Large intestine (tissue), 3 donors: ENCODE measurements at regions not wholly inside any gene's neighbourhood (a gene's known extent, or its start where the extent isn't known, plus 50 kb on each side); places are given as distances from the start of the nearest gene placed in this dataset.
"Not testable (repeated sequence)": the region's sequence is repeated elsewhere in the genome, so short reads cannot be mapped to it uniquely, and the experiment has no call there.

ENCODE experiments used
- DNase-seq, 2 donors: peaks; one replicate each; pipeline versions ENCODE4 v3.0.0 to v3.0.0-alpha.2; 2013
- H3K27ac ChIP-seq: one replicate; pipeline ENCODE4 v1.5.1; 2013; ENCODE audit warnings: low read length
- H3K27me3 ChIP-seq: 2 replicates; pipeline ENCODE4 v1.6.1; 2013; ENCODE audit warnings: low read length; ENCODE audit not compliant: control insufficient read depth, insufficient read depth
- H3K36me3 ChIP-seq: 2 replicates; pipeline ENCODE4 v1.6.1; 2013; ENCODE audit warnings: low read length; ENCODE audit not compliant: control insufficient read depth, insufficient read depth
- H3K4me1 ChIP-seq: one replicate; pipeline ENCODE4 v1.6.1; 2013; ENCODE audit warnings: low read length; ENCODE audit not compliant: control insufficient read depth, insufficient read depth
- H3K4me3 ChIP-seq: one replicate; pipeline ENCODE4 v1.5.1; 2013; ENCODE audit warnings: low read length
- H3K9me3 ChIP-seq: one replicate; pipeline ENCODE4 v1.6.1; 2013; ENCODE audit warnings: mild to moderate bottlenecking, low read depth, low read length, moderate library complexity; ENCODE audit not compliant: control insufficient read depth
- WGBS: methylation state at CpG from one replicate; pipeline ENCODE4 v1.1.5; 2013; ENCODE audit warnings: low lambda C conversion rate; ENCODE audit not compliant: insufficient coverage; 5-methylcytosine and 5-hydroxymethylcytosine counted together

DNA sequence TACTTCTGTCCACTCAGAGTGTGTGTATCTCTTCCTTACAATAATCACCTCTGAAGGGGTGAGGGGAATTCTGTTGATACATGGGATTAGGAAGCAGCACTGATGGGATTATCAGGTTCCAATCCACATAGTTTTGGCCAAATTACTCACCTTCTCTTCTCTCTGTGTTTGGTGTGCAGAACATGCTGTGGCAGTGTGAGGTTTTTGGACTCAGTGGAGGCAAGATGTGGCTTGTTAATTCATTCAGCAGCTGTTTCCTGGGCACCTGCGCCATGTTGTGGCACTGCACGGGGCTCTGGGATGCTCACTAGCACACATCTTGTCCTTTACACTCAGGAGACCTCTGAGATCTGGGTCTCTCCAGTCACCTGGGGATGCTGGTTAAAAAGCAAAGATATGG, 350.3 kb upstream of the HS6ST1 start:
- Histone ChIP-seq H3K36me3 (no peaks in the 10 kb centered on the region), H3K27me3 (peaks cover 3% of the 10 kb centered on the region), H3K9me3 (peaks cover 5% of the 10 kb centered on the region), H3K4me1 (no peaks in the 10 kb centered on the region), H3K4me3 (no peak overlapping the region), H3K27ac (no peak overlapping the region)
- DNase-seq = no peak
- WGBS = no CpG with 5 or more reads among the region's 2 CpGs

DNA sequence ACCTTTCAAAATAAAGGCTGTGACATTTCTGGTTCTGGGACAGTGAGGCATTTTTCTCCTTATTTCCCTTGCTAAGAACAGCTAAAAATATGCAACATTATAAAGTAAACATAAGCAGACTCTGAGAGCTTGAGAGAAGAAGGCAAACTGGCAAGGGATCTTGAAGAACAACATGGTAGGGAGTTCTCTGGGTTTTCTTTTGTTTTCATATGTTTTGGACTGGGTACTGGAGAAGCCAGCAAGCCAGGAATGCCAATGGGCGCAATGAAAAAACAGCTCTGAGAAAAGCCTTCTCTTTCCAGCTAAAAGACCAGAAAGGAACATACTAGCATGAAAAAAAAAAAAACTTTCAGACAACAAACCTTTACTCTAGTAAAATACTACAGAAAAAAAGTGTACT, 351.4 kb upstream of the HS6ST1 start:
- Histone ChIP-seq H3K4me1 (no peaks in the 10 kb centered on the region), H3K27me3 (peaks cover 3% of the 10 kb centered on the region), H3K36me3 (no peaks in the 10 kb centered on the region), H3K9me3 (peaks cover 5% of the 10 kb centered on the region), H3K4me3 (no peak overlapping the region), H3K27ac (no peak overlapping the region)
- no peak for DNase-seq
- WGBS = 100% methylated on average over 1 of the region's 1 CpG

DNA sequence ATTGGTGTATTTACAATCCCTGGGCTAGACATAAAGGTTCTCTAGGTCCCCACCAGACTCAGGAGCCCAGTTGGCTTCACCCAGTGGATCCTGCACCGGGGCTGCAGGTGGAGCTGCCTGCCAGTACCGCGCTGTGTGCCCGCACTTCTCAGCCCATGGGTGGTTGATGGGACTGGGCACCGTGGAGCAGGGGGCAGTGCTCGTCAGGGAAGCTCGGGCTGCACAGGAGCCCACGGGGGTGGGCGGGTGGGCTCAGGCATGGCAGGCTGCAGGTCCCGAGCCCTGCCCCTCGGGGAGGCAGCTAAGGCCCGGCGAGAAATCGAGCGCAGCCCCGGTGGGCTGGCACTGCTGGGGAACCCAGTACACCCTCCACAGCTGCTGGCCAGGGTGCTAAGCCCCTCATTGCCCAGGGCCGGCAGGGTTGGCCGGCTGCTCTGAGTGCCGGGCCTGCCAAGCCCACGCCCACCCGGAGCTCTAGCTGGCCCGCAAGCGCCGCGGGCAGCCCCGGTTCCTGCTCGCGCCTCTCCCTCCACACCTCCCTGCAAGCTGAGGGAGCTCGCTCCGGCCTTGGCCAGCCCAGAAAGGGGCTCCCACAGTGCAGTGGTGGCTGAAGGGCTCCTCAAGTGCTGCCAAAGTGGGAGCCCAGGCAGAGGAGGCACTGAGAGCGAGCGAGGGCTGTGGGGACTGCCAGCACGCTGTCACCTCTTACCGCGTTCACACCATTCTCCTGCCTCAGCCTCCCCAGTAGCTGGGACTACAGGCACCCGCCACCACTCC, 353.5 kb upstream of the HS6ST1 start:
- no CpG with 5 or more reads among the region's 36 CpGs for WGBS

DNA sequence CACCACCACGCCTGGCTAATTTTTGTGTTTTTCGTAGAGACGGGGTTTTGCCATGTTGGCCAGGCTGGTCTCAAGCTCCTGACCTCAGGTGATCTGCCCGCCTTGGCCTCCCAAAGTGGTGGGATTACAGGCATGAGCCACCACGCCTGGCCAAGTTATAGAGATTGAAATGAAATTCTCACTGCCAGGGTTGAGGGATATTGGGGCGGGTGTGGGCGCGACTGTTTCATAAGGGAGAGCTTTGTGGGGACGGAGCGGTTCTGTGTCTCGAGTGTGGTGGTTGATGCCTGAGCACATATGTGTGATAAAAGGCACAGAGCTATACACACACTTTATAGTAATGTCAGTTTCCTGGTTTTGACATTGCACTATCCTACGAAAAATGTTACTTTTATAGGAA, 361.0 kb upstream of the HS6ST1 start:
- 67% methylated on average over 1 of the region's 12 CpGs for WGBS
- DNase-seq, H3K27me3 ChIP-seq, H3K27ac ChIP-seq, H3K36me3 ChIP-seq, H3K4me3 ChIP-seq, H3K4me1 ChIP-seq, H3K9me3 ChIP-seq: not testable (repeated sequence)

More for the DNA sequence above, 353.5 kb upstream of the HS6ST1 start:
- not testable (repeated sequence) for H3K9me3 ChIP-seq, DNase-seq, H3K4me3 ChIP-seq, H3K27me3 ChIP-seq, H3K27ac ChIP-seq, H3K36me3 ChIP-seq, H3K4me1 ChIP-seq

DNA sequence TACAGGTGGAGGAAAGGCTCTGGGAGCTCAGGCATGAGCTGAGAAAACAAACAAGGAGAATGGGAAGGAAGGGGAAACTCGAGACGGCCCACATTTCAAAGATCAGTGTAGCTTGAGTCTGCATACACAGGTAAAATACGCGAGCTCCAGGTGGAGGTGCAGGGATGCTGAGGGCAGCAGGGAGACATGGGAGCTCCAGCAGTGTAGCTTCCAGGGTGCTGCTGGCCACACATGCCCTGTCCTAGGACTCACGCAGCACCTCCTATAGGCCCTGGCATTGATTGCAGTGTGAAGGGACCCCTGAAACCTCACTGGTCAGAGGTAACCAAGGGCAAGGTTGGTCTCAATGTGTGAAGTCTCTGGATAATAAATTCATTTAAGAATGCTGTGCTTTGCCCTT, 362.8 kb upstream of the HS6ST1 start:
- Histone ChIP-seq H3K36me3 (no peaks in the 10 kb centered on the region), H3K4me3 (no peak overlapping the region), H3K27me3 (no peaks in the 10 kb centered on the region), H3K27ac (no peak overlapping the region), H3K4me1 (no peaks in the 10 kb centered on the region), H3K9me3 (no peaks in the 10 kb centered on the region)
- no CpG with 5 or more reads among the region's 5 CpGs for WGBS
- DNase-seq = no peak

GRCh38 chr2:128682266-128682665, 363.6 kb upstream of the HS6ST1 start:
- H3K27ac ChIP-seq = no peak overlapping the region
- no peaks in the 10 kb centered on the region for H3K4me1 ChIP-seq
- DNase-seq = no peak
- no peaks in the 10 kb centered on the region for H3K36me3 ChIP-seq
- no peaks in the 10 kb centered on the region for H3K9me3 ChIP-seq
- WGBS = no CpG with 5 or more reads among the region's 7 CpGs
- H3K4me3 ChIP-seq = no peak overlapping the region
- no peaks in the 10 kb centered on the region for H3K27me3 ChIP-seq

DNA sequence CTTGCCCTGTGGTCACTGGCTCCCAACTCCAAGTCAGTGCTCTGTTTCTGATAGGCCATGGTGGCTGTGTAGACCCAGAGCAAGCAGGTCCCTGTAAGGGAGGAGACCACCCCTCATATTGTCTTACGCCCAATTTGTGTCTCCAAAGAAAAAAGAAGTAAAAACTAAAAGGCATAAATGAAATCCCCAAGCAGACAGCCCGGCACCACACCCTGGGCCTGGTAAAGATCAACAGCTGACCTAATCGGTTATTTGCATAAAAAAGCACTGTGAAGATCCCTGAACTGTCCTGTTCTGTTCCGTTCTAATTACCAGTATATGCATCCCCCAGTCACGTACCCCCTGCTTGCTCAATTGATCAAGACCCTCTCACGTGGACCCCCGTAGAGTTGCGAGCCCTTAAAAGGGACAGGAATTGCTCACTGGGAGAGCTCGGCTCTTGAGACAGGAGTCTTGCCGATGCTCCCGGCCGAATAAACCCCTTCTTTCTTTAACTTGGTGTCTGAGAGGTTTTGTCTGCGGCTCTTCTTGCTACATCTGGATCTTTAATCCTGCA, 364.1 kb upstream of the HS6ST1 start:
- Histone ChIP-seq H3K4me1 (no peaks in the 10 kb centered on the region), H3K36me3 (no peaks in the 10 kb centered on the region), H3K9me3 (no peaks in the 10 kb centered on the region), H3K27ac (no peak overlapping the region), H3K4me3 (no peak overlapping the region), H3K27me3 (no peaks in the 10 kb centered on the region)
- WGBS = 100% methylated on average over 1 of the region's 13 CpGs
- no peak for DNase-seq

DNA sequence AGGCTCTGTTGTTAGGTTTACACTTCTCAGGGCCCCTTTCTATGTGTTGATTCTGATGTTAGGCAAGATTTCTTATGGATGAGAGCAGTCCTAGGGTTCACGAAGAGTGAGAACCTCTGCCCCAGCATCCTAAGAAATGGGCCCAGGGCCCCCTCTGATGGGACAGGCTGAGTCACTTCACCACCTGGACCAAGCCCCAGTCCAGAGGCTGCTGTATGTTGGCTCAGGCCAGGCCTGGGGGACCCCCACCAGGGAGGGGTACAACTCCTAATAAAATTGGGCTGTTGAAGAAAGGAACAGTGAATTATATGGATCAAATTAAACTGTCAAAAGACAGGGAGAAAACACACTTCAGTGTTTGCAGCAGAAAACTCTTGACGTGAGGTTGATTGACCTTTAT, 365.9 kb upstream of the HS6ST1 start:
- no peak for DNase-seq
- Histone ChIP-seq H3K27me3 (no peaks in the 10 kb centered on the region), H3K4me1 (no peaks in the 10 kb centered on the region), H3K36me3 (no peaks in the 10 kb centered on the region), H3K9me3 (no peaks in the 10 kb centered on the region), H3K27ac (no peak overlapping the region), H3K4me3 (no peak overlapping the region)
- 100% methylated on average over 1 of the region's 2 CpGs for WGBS

- no peaks in the 10 kb centered on the region for H3K27me3 ChIP-seq
- H3K36me3 ChIP-seq = no peaks in the 10 kb centered on the region
- no CpG with 5 or more reads among the region's 10 CpGs for WGBS
- H3K27ac ChIP-seq = no peak overlapping the region
- DNase-seq = no peak
- no peak overlapping the region for H3K4me3 ChIP-seq
- H3K9me3 ChIP-seq = no peaks in the 10 kb centered on the region
- no peaks in the 10 kb centered on the region for H3K4me1 ChIP-seq
These were observed 367.3 kb upstream of the HS6ST1 start for GRCh38 chr2:128685841-128686496.

- Histone ChIP-seq H3K36me3 (no peaks in the 10 kb centered on the region), H3K4me3 (no peak overlapping the region), H3K27me3 (no peaks in the 10 kb centered on the region), H3K4me1 (no peaks in the 10 kb centered on the region), H3K27ac (no peak overlapping the region), H3K9me3 (no peaks in the 10 kb centered on the region)
- no peak for DNase-seq
- 75% methylated on average over 1 of the region's 4 CpGs for WGBS
These were observed 367.8 kb upstream of the HS6ST1 start for GRCh38 chr2:128686497-128686859.
